Activated CD4-positive, alpha-beta T cell treated with anti-CD3 and anti-CD28 coated beads, Interleukin-2, amount 10 ng/mL, durations not matched to agents 7 days and 5 days (primary cell): ENCODE measurements at regions not wholly inside any gene's neighbourhood (a gene's known extent, or its start where the extent isn't known, plus 50 kb on each side); places are given as distances from the start of the nearest gene placed in this dataset.

Experiments used
- CTCF ChIA-PET: fragments of 350-600 bp; sonication (Branson Sonifier 250); formaldehyde crosslinking; loops from one replicate; lab custom pipeline; 2021; ENCODE audit warnings: antibody characterized with exemption; lab: Charles Lee
- POLR2A ChIA-PET: fragments of 350-600 bp; sonication (Branson Sonifier 250); formaldehyde crosslinking; loops from one replicate; lab custom pipeline; 2021; ENCODE audit warnings: antibody characterized with exemption; lab: Charles Lee
- DNase-seq: peaks from one replicate; pipeline ENCODE4 v3.0.0-alpha.2; 2020
- H3K27ac Mint-ChIP-seq: one replicate; pipeline ENCODE4 v1.8.0; 2021; ENCODE audit warnings: mild to moderate bottlenecking, moderate library complexity, mixed read lengths
- H3K27me3 Mint-ChIP-seq: one replicate; pipeline ENCODE4 v1.8.0; 2021; ENCODE audit warnings: mixed read lengths
- H3K36me3 Mint-ChIP-seq: one replicate; pipeline ENCODE4 v1.8.0; 2021; ENCODE audit warnings: low read depth, mixed read lengths
- H3K4me1 Mint-ChIP-seq: one replicate; pipeline ENCODE4 v1.8.0; 2021; ENCODE audit warnings: mixed read lengths
- H3K4me3 Mint-ChIP-seq: one replicate; pipeline ENCODE4 v1.8.0; 2021; ENCODE audit warnings: mild to moderate bottlenecking, moderate library complexity, mixed read lengths
- H3K9me3 Mint-ChIP-seq: one replicate; pipeline ENCODE4 v1.8.0; 2021; ENCODE audit warnings: mixed read lengths

DNA sequence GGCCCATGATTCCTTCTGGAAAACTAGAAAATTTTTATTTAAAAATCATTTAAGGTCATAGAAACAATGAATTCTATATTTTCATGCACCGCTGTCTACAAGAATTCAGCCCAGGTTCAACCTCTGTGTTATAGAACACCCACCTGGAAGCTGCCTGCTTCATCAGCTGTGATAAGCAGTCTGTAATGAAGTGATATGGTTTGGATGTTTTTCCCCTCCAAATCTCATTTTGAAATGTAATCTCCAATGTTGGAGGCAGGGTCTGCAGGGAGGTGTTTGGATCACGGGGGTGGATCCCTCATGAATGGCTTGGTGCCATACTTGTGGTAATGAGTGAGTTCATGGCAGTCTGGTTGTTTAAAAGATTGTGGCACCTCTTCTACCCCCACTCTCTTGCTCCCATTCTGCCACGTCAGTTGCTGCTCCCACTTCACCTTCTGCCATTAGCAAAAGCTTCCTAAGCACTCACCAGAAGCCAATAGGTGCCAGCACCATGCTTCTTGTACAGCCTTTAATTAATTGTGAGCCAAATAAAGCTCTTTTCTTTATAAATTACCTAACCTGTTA is 55.6 kb downstream of the MRPL32 start:
- no peak overlapping the region for H3K27ac Mint-ChIP-seq
- CTCF ChIA-PET, result interaction anchor here (0.6 to 1.6 kb wide), 2 partner anchors 9 to 15 kb away, joined by 3 to 7 read pairs; no protein-coding TSS in a partner anchor
- H3K36me3 Mint-ChIP-seq, result no peaks in the 10 kb centered on the region
- no peak for DNase-seq
- no peak overlapping the region for H3K4me3 Mint-ChIP-seq
- H3K9me3 Mint-ChIP-seq, result no peaks in the 10 kb centered on the region
- H3K4me1 Mint-ChIP-seq, result no peaks in the 10 kb centered on the region
- POLR2A ChIA-PET, result no interaction called here
- H3K27me3 Mint-ChIP-seq, result peaks cover 17% of the 10 kb centered on the region

DNA sequence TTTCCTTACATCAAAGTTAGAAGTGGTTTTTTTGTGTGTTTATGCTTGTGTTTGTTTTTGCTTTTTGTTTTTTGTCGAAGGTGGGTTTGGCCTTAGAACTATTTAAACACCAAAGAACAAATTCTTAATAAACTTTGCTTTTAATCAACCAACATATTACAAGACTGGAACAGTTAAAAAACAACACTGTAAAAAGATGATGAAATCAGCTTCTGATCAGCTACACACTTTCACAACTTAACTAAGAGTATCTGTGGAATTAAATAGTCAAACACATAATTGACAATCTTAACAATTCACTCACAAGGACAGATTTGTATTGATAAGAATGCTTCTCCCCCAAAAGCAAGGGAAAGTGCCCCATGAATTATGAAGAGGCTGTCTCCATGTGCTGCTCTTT is 58.8 kb downstream of the MRPL32 start:
- H3K36me3 Mint-ChIP-seq, result no peaks in the 10 kb centered on the region
- no peaks in the 10 kb centered on the region for H3K4me1 Mint-ChIP-seq
- H3K4me3 Mint-ChIP-seq, result no peak overlapping the region
- ChIA-PET CTCF (interaction anchor here (0.8 kb wide), 1 partner anchor 341 kb away, joined by 3 read pairs; no protein-coding TSS in a partner anchor), POLR2A (no interaction called here)
- DNase-seq, result no peak
- H3K27ac Mint-ChIP-seq, result no peak overlapping the region
- H3K27me3 Mint-ChIP-seq, result peaks cover 22% of the 10 kb centered on the region
- no peaks in the 10 kb centered on the region for H3K9me3 Mint-ChIP-seq

DNA sequence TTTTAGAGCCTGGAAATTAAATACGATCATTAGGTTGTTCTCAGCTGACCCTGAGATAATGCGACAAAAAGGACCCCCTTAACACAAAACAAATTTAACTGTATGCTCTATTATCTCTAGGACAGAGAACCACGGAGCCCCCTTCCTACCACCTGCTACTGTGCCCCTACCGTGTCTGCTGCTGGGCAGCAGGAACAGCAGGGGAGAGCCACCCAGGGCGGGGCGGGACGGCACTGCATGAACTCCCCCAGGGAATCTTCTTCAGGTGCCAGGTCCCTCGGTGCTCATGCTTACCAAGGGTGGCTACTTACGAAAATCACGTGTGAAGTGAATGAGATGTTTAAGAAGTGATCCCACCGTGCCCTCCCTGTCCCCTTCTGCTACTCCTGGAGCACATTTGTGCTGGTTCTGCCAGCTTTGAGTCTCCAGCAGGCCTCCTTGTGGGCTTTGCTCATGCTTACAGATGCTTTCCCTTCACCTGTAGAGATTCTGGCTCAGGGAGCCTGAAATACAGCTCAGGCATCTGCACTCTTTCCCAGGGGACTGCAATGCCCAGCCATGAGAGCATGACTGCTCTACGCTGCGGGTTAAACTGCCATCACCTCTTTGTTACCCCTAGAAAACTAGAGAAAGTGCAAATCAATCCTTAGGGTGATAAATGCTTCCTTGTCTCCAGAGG is 59.9 kb downstream of the MRPL32 start:
- Mint-ChIP-seq H3K4me3 (no peak overlapping the region), H3K9me3 (no peaks in the 10 kb centered on the region), H3K27ac (no peak overlapping the region), H3K27me3 (peaks cover 22% of the 10 kb centered on the region), H3K4me1 (no peaks in the 10 kb centered on the region), H3K36me3 (no peaks in the 10 kb centered on the region)
- POLR2A ChIA-PET, result no interaction called here
- DNase-seq, result no peak
- CTCF ChIA-PET, result no interaction called here

DNA sequence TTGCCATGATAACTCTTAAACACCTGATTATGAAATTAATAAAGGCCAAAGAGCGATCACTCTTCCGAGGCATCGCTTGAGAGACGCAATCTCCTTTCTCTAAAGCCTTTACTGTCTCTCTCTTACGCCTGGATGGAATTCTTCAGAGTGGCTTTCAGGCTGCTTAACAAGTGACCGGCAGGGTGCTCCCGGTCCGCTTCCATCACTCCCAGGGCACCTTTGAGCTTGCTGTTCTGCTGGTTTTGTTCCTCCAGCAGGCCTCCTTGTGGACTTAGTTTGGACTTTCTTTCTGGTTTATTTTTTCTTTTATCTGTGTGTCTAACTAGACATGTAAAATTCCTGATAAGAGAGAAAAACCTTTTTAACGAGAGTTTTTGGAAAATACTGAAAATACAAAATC is 60.9 kb downstream of the MRPL32 start:
- no peak for DNase-seq
- no peaks in the 10 kb centered on the region for H3K36me3 Mint-ChIP-seq
- ChIA-PET CTCF (no interaction called here), POLR2A (no interaction called here)
- H3K4me3 Mint-ChIP-seq, result no peak overlapping the region
- H3K4me1 Mint-ChIP-seq, result no peaks in the 10 kb centered on the region
- H3K27ac Mint-ChIP-seq, result no peak overlapping the region
- peaks cover 22% of the 10 kb centered on the region for H3K27me3 Mint-ChIP-seq
- no peaks in the 10 kb centered on the region for H3K9me3 Mint-ChIP-seq

DNA sequence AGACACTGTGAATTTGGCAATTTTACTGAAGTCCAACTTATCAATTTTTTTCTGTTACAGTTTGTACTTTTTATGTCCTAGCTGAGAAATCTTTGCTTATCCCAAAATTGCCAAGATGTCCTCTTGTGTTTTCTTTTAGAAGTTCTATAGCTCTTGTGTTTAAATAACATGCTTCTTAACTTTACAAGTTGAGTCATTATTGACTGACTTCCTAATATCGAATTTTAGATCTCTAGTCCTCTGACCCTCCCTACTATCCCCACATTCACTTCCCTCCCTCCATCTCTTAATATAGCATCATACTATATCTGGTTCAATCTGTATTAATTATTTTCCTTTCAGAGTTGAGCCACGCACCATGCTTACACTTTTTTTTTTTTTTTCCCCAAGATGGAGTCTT is 61.9 kb downstream of the MRPL32 start:
- H3K36me3 Mint-ChIP-seq, result no peaks in the 10 kb centered on the region

DNA sequence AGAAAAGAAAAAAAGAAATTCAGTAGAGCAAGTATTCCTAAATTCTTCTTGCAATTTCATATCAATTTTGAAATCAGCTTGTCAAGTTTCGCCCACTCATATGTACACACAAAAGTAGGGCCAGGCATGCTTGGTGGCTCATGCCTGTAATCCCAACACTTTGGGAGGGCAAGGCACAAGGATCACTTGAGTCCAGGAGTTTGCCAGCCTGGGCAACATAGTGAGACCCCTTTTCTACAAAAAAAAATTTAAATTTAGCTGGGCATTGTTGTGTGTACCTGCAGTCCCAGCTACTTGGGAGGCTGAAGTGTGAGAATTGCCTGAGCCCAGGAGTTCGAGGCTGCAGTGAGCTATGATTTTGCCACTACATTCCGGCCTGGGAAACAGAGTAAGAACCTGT is 65.4 kb downstream of the MRPL32 start:
- Mint-ChIP-seq H3K27me3 (peaks cover 15% of the 10 kb centered on the region), H3K4me1 (no peaks in the 10 kb centered on the region), H3K36me3 (no peaks in the 10 kb centered on the region), H3K9me3 (no peaks in the 10 kb centered on the region), H3K27ac (no peak overlapping the region), H3K4me3 (no peak overlapping the region)
- no peak for DNase-seq
- ChIA-PET CTCF (interaction anchor here (0.7 kb wide), 5 partner anchors 9 to 302 kb away, joined by 3 read pairs; no protein-coding TSS in a partner anchor), POLR2A (no interaction called here)

More for the DNA sequence above, 61.9 kb downstream of the MRPL32 start:
- DNase-seq, result no peak
- H3K9me3 Mint-ChIP-seq, result no peaks in the 10 kb centered on the region
- H3K4me3 Mint-ChIP-seq, result no peak overlapping the region
- peaks cover 19% of the 10 kb centered on the region for H3K27me3 Mint-ChIP-seq
- no peak overlapping the region for H3K27ac Mint-ChIP-seq
- CTCF ChIA-PET, result interaction anchor here (1.2 kb wide), 1 partner anchor 12 kb away, joined by 5 read pairs; no protein-coding TSS in a partner anchor
- POLR2A ChIA-PET, result no interaction called here
- no peaks in the 10 kb centered on the region for H3K4me1 Mint-ChIP-seq

DNA sequence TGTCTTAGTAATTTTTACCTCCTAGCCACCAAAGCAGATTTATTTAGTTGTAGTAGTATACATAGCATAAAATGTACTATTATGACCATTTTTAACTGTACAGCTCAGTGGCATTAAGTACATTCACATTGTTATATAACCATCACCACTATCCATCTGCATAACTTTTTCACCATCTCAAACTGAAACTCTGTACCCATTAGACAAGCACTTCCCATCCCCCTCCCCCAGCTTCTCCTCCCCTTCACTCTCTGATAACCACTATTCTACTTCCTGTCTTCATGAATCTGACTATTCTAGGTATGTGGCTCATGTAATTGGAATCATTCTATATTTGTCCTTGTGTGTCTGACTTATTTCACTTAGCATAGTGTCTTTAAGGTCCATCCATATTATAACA is 71.9 kb downstream of the MRPL32 start:
- peaks cover 6% of the 10 kb centered on the region for H3K4me1 Mint-ChIP-seq
- CTCF ChIA-PET, result no interaction called here
- H3K27me3 Mint-ChIP-seq, result peaks cover 19% of the 10 kb centered on the region
- H3K27ac Mint-ChIP-seq, result no peak overlapping the region
- POLR2A ChIA-PET, result no interaction called here
- peak; percentile 9 for DNase-seq
- no peaks in the 10 kb centered on the region for H3K36me3 Mint-ChIP-seq
- no peaks in the 10 kb centered on the region for H3K9me3 Mint-ChIP-seq
- no peak overlapping the region for H3K4me3 Mint-ChIP-seq

DNA sequence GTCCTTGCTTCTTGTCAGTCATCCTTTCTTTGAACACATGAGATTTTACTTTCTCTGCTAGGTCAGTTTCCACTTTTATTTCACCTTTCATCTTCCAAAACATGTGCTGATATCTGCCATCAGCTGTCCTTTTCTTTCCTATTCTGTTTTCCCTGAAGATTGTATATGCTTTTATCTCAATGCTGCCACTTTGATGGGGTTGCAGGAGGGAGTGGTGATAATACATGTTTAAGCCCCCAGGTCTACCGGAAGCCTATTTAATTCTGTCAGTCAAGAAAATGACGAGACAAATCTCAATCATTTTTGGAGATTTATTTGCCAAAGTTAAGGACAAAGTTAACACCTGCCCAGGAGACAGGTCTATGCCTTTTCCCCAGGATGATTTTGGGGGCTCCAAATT is 73.8 kb downstream of the MRPL32 start:
- Mint-ChIP-seq H3K4me1 (peaks cover 6% of the 10 kb centered on the region), H3K4me3 (no peak overlapping the region), H3K27me3 (peaks cover 13% of the 10 kb centered on the region), H3K27ac (no peak overlapping the region), H3K9me3 (no peaks in the 10 kb centered on the region), H3K36me3 (no peaks in the 10 kb centered on the region)
- CTCF ChIA-PET, result no interaction called here
- POLR2A ChIA-PET, result no interaction called here
- no peak for DNase-seq

DNA sequence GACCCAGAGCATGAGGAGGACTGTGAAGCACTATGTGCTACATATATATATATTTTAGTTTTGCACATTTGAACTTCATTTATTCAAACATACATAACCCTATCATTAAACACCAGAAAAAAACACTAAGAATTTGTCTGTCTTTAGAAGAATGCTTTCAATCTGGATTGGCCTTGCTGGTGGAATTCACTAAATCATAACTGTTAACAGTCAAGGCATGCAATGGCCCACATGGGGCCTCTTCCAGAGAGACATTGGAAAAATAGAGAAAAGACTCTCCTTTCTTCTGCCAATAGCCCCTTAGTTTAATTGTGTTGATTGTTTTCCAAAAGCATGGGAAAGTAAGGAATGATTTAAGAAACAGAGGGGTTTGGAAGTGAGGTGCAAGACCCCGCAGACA is 77.9 kb downstream of the MRPL32 start:
- DNase-seq, result no peak
- no peaks in the 10 kb centered on the region for H3K36me3 Mint-ChIP-seq
- CTCF ChIA-PET, result no interaction called here
- H3K4me3 Mint-ChIP-seq, result no peak overlapping the region
- H3K9me3 Mint-ChIP-seq, result peaks cover 4% of the 10 kb centered on the region
- no peak overlapping the region for H3K27ac Mint-ChIP-seq
- POLR2A ChIA-PET, result no interaction called here
- peaks cover 8% of the 10 kb centered on the region for H3K27me3 Mint-ChIP-seq
- H3K4me1 Mint-ChIP-seq, result no peaks in the 10 kb centered on the region

DNA sequence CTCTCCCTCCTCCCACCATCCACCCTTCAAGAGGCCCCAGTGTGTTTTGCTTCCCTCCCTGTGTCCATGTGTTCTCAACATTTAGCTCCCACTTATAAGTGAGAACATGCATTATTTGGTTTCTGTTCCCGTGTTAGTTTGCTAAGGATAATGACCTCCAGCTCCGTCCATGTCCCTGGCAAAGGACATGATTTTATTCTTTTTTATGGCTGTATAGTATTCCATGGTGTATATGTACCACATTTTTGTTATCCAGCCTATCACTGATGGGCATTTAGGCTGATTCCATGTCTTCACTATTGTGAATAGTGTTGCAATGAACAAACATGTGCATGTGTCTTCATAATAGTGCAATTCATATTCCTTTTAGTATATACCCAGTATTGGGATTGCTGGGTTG is 79.7 kb downstream of the MRPL32 start:
- H3K36me3 Mint-ChIP-seq, result no peaks in the 10 kb centered on the region
- no peak overlapping the region for H3K4me3 Mint-ChIP-seq
- H3K9me3 Mint-ChIP-seq, result peaks cover 4% of the 10 kb centered on the region
- POLR2A ChIA-PET, result no interaction called here
- peaks cover 10% of the 10 kb centered on the region for H3K27me3 Mint-ChIP-seq
- no peaks in the 10 kb centered on the region for H3K4me1 Mint-ChIP-seq
- no peak overlapping the region for H3K27ac Mint-ChIP-seq
- CTCF ChIA-PET, result interaction anchor here (1.5 kb wide), 1 partner anchor 8 kb away, joined by 3 read pairs; no protein-coding TSS in a partner anchor
- no peak for DNase-seq

DNA sequence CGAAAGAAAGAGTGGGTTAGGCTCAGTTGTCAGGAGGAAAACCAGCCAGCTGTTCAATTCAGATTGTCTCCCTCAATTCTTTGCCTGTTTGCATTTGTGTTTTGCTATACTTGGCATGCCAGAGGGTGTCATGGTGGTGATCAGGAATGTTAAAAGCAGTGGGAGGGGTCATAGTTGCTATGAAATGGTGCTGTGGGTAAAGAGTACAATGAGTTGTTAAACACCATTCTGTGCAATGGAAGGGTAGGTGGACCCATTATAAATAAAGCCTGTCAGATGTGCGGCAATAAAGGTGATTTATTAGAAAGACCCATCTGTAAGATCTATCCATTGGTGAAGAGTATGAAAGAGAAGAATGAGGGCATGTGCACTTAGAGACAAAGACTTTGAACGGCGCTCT is 82.2 kb downstream of the MRPL32 start:
- Mint-ChIP-seq H3K4me3 (no peak overlapping the region), H3K9me3 (peaks cover 4% of the 10 kb centered on the region), H3K36me3 (no peaks in the 10 kb centered on the region), H3K27me3 (peaks cover 18% of the 10 kb centered on the region), H3K27ac (no peak overlapping the region), H3K4me1 (no peaks in the 10 kb centered on the region)
- ChIA-PET CTCF (no interaction called here), POLR2A (no interaction called here)
- DNase-seq, result no peak

DNA sequence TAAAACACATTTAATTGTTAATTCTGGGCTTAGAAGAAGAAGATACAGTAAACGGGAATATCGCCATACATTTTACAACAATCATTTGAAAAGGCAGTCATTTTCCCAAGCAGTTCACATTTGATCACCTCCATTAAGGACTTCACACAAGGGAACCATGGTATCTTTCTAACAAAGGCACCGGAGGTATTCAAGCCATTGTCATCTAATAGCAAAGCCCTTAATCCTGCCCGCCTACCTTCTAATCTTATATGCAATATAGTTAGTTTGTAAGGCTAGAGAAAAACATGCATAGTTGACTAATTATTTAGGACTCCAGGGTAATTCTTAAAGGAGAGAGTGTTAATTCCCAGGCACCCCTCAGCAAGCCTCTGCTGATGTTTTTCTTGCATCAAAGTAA is 83.1 kb downstream of the MRPL32 start:
- Mint-ChIP-seq H3K4me1 (no peaks in the 10 kb centered on the region), H3K36me3 (no peaks in the 10 kb centered on the region), H3K4me3 (no peak overlapping the region), H3K9me3 (peaks cover 4% of the 10 kb centered on the region), H3K27me3 (peaks cover 21% of the 10 kb centered on the region), H3K27ac (no peak overlapping the region)
- CTCF ChIA-PET, result no interaction called here
- POLR2A ChIA-PET, result no interaction called here
- DNase-seq, result no peak

DNA sequence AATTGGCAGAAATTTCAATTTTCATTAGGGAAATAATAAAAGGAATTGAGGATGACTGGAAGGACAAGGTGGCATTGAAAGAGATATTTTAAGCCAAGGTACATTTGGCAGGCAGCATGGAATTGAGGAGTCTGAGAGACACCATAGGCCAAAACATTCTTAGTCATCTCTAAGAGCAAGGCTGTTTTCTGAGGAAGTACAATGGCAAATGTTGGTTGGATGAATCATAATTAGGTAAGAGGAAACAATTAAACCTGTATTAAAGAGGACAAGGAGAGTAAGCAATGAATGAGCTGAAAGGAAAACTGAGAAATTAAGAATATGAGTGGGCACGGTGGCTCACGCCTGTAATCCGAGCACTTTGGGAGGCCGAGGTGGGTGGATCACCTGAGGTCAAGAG is 86.3 kb downstream of the MRPL32 start:
- DNase-seq, result no peak
- Mint-ChIP-seq H3K4me3 (no peak overlapping the region), H3K27me3 (peaks cover 16% of the 10 kb centered on the region), H3K9me3 (no peaks in the 10 kb centered on the region), H3K27ac (no peak overlapping the region), H3K4me1 (no peaks in the 10 kb centered on the region), H3K36me3 (no peaks in the 10 kb centered on the region)
- POLR2A ChIA-PET, result no interaction called here
- CTCF ChIA-PET, result no interaction called here
